Superior temporal gyrus (tissue), 1 donor: ENCODE measurements at regions not wholly inside any gene's neighbourhood (a gene's known extent, or its start where the extent isn't known, plus 50 kb on each side); places are given as distances from the start of the nearest gene placed in this dataset.

Source experiments
- DNase-seq: peaks from one replicate; pipeline ENCODE4 v3.0.0-alpha.2; 2016; ENCODE audit errors: extremely low spot score

DNA sequence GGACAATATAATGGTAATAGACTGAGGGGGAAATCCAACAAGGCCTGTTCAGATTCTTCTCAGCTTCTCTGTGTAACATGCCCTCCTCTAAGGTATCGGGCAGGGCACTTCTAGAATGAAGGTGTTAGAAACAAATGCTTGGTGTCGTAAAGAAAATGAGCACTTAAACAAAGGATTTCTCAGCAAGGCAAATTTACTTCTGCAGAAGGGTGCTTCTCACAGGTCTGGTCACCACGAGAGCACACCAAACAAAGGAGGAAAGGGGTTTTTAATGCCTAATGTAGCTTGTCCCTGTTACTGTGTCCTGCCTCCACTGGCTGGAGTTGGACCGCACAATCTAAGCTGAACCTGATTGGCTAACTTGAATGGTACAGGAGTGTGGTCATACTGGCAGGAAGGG is 642.6 kb upstream of the CDH8 start:
- DNase-seq = no peak

DNA sequence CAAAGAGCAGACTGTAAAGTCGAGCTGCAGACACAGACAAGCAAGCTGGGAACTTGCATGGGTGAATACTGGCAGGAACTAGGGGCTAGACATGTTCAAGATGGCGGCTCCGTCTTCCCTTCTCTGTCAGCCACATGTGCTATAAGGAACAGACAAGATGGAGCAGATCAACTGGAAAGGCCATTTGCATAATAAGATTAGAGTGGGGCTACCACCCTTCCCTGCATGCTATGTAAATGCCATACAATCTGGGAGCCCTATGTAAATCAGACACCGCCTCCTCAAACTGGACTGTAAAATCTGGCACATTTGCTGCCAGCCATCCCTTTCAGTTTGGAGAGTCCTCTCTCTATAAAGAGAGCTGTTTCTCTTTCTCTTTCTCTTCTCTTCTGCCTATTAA is 640.1 kb upstream of the CDH8 start:
- no peak for DNase-seq

DNA sequence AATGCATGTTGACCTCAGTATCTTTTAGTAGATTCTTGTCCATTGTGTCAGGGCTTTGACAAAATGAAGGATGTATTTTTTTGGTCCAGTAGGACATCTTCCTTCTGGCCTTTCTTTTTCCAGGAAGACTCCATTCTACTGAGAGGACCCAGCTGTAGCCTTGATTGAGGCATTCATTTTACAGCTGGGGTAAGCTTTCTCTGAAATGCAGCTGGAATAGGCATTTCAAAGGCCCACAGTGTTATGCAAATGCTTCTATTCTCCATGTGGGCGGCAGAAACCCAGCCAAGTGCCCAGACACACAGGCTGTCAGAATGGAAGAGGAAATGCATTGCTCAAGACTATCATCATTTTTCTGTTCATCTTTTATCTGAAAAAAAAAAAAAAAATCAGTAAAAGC is 629.0 kb upstream of the CDH8 start:
- DNase-seq = peak; percentile 84

DNA sequence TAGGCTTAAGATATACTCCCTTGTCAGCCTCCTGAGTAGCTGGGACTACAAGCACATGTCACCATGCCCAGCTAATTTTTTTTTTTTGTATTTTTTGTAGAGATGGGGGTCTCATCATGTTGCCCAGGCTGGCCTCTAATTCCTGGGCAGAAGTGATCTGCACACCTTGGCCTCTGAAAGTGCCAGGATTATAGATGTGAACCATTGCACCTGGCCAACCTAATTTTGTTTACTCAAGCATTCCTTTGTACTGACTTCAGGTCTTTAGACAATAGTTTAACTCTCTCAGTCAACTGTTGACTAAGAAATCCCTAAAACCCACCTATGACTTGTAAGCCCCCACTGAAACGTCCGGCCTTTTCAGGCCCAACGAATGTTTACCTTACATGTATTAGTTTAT is 628.3 kb upstream of the CDH8 start:
- DNase-seq = no peak

DNA sequence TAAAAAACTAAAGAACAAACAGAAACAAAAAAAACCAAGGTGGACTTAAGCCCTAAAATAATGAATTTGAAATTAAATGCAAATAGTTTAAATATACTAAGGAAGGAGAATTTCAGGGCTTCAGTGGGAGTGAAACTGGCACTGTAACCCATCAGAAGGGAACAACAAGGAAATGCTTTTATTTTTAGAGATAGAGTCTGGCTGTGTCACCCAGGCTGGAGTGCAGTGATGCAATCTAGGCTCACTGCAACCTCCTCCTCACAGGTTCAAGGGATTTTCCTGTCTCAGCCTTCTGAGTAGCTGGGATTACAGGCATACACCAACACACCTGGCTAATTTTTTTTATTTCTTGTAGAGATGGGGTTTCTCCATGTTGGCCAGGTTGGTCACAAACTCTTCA is 625.2 kb upstream of the CDH8 start:
- DNase-seq = no peak

DNA sequence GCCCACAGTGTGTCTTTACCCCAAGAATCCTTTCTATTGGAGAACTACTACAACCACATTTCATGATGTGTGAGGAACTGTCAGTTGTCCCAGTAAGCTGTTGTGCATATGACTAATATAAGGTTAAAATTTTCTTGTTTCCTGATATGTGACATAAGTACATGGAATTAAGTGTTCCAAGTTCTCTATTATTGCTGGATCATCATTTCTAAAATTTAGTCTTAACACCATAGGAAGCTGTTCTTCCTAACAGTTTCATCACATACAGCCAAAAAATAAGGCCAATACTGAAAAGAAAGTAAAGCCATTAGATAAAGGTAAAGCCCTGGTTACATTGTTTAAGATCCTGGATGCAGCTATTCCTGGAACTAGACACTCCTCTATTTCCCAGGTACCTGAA is 620.9 kb upstream of the CDH8 start:
- no peak for DNase-seq

DNA sequence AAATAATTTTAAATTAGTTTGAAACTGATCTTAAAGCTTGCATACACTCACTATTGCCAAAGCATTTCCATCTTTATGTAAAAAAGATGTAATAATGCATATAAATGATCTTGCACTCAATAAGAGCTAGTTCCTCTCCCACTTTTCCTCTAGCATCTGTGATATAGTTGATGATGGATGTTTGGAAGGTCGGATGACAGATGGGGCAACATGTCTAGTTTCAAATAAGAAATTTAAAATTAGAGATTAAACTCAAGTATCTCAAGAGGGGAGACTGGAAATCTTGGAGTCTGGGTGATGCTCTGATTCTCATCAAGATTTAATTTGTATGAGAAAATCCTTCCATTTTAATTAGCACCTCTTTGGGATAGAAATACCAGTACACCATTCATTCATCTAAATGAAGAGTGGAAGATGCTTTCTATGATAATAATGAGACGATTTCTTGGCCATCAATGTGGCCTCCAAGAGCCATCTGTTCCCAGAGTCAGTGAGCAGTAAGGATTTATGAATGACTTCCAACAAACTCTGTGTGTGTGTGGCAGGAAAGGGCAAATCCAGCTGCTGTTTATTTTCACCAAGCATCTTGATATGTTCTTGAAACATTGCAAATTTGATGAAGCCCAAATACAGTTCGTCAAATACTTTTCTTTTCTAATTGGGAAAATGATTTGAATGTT is 616.3 kb upstream of the CDH8 start:
- DNase-seq = no peak

DNA sequence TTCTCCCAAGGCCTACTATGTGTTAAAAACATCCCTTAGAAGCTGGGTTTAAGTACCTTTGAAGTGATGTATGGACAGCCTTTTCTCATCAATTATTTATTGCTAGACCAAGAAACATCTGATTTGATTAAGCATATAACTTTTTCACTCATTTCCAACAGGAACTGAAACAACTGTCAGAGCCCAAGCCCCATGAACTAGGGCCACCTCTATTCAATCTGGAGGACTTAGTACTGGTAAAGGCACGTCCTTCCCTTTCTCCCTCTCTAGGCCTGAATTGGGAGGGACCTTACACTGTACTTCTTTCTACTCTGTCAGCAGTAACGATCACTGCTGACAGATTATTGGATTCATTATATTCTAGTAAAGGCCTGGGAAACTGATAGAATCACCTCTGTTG is 612.0 kb upstream of the CDH8 start:
- DNase-seq = no peak

DNA sequence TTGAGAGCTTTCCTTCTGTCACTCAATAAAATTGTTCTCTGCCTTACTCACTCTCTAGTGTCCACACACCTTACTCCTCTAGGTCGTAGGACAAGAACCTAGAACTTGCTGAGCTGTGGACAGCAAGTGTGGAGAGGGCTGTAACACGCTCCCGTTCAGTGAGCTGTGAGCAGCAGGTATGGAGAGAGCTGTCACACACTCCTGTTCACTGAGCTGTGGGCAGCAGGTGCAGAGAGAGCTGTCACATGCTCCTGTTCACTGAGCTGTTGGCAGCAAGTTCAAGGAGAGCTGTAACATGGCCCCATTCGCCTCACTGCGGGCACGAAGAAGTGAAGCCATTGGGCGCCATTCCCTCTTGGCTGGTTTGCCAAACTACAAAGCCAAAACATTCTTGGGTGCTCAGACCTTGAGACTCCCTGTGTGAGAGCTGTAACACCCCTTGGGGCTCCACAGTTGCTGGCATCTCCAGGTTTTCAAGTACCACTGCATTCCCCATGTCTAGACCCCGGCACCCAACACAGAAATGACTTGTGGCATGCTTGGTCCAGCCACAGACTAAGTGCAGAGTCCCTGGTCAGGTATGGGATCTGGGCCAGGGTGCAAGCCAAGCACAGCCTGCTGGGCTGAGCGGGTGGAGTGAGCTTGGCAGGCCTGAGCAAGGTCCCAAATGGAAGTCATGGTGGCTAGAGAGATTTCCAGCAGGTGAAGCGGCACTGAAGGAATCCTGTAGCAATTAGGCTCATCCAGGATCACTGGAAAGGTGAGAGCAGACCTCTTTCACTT is 608.0 kb upstream of the CDH8 start:
- DNase-seq = no peak

DNA sequence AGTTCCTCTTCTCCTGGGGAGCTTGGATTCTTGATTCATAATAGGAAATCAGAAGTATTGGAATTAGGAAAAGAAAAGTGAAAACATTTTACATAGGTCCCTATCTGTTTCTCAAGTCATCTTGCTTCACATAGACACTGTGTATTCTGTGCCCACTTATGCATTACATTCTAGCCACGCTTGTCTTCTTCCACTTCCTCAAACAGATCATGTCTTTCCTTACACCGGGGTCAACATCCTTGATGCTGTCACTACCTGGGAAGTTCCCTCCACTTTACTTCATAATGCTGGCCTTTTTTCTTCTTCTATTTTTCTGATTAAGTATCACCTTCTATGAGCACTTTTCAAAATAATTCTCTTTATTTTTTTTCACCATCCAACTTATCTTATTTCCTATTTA is 606.4 kb upstream of the CDH8 start:
- no peak for DNase-seq

DNA sequence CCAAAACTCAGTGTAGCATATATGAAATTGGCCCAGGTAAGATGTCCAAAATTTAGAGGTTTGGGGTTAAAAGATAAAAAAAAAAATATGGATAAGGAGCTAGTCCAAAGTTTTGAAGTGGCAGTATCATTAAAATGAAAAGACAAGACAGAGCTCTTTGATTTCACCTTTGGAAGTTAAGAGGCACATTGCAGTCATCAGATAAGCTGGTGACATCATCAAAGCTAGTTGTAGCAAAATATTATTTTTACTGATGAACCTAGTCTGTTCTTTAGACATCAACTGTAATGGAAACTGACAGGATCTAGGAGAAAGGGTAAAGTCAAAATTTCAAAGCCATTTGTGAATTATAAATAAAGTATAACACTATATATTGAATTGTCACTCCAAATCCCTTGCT is 603.7 kb upstream of the CDH8 start:
- DNase-seq = no peak

DNA sequence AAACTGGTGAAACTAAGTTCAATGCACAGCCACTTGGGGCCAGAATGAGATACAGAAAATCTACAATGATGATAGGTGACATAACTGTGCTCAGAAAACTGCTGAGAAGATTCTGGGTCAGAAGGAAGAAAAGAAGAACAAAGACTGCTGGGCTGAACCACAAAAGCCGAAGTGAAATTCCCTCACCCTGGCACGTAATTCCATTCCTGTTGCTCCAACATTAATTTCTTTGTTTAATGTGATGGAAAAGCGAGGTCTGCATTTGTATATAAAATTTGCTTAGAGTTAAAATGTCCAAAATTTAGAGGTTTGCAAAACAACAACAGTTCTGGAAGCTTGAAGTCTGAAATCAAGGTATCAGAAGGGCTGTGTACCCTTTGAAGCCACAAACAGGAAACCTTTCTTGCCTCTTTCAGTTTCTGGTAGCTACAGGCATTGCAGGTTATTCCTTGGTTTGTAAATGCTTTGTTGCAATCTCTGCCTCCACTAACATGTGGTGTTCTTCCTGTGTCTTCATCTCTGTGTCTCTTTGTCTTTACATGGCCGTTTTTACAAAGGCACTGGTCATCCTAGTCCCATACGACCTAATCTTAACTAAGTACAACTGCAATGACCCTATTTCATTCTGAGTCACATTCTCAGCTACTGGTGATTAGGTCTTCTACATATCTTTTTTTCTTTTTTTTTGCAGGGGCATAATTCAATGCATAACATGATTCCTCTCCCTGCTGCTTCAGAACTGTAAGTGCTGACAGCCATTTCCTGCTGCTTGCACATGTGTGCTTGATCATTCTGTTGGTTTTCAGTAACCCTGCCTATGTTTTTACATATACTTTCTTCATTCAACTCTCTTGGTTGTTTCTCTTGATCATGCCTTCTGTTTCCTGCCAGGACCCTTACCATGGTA is 603.0 kb upstream of the CDH8 start:
- peak; percentile 28 for DNase-seq

DNA sequence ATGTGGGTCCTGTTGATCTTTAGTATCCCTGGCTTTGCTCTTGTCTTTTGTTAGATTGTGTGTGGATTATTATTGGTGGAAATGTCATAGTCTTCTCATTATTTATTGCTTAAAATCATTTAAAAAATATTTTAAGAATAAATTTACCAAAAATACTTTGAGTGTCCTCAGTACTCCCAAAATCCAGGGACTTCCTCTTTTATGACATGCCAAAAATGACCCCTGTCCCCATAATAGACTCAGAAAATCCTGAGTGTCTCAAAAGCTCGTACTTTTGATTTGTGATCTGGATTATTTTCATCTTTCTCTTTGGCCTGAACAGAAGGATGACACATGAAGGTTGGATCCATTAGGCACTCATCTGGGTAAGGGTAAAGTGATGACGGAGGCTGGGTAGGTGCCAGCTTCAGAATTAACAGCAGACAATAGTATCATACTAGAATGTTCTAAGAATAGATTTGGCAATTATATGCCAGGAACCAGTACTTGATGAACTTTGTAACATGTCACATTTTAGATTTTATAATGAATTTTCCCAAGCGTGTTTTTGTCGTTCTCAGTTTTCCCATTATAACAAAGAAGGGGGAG is 602.2 kb upstream of the CDH8 start:
- no peak for DNase-seq

DNA sequence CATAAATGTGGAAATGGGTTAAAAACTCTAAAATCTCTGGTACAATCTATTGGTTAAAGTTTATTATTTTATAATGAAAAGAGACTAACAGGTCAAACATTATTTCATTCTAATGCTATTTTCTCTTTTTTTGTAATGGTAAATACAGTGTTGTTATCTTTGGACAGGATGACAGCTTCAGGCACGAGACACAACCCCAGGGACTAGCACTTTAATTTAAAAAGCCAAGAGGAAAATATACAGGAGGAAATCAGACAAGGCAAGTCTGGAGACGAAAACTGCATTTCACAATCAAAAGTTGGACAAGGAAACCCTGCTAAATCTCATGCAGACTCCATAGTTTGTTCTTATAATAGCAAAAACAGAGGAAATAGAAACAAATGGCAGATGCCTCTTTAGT is 589.1 kb upstream of the CDH8 start:
- DNase-seq = no peak

DNA sequence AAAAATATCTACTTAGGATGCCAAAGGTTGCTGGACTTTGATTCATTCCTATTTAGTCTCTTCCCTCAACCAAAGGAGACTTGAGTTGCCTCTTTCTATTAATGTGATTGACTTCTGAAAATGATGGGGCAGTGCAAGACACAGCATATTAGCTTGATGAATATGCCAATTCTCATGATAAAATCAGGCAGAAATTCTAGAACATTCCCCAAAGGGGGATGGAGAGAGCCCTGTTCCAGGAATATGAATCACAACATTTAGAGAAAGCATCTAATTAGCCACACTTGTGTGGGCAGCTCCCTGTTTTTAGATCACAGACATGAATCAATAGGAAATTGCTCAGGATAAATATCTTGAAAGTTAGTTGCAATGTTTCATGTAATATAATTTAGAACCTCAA is 584.0 kb upstream of the CDH8 start:
- DNase-seq = no peak

DNA sequence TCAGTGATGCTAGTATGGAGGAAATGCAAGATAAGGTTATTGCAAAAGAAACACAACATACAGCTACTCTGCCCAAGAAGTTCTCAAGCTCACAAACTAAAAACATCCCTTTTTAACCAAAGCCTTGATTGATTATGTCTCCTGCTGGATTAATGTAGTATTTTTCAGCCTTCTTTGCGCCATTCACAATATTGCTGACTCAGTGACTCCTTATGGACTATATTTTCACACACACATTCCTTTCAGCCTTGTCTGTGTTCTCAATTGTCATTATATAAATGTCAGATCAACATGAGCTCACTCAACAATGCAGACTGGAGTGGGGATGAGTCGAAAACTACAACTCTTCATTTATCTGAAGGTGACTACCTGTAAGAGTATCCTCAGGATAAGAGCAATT is 579.3 kb upstream of the CDH8 start:
- DNase-seq = no peak

DNA sequence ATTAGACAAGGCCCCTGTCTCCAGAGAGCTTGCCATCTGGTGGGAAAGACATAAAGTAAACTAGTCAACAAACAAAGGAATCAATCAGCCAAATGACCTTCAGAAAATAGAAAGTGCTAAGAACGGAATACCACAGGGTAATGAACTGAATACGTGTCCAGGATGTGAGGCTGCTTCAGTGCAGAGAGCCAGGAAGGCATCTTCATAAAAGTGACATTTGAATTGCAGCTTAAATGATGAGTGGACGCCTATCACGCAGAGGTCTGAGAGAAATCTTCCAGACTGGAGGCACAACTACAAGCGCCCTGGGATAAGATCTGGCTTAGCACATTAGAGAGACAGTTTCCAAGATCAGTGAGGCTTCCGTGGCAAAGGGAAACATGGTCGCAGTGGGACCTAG is 574.1 kb upstream of the CDH8 start:
- DNase-seq = no peak

DNA sequence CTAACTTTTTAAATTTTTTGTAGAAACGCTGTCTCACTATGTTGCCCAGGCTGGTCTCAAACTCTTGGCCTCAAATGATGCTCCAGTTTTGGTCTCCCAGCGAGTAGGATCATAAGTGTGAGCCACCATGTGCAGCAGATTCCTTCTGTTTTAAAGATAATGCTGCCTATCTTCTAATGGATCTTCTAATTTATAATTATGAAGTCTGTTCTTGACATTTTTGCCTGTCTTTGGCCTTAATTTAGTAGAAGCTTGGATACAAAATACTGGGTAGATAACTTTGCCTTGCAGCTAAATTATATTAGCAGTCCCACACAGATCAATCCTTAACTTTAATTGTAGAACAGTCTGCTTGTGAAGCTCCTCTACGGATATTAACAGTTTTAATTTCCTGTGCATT is 566.6 kb upstream of the CDH8 start:
- DNase-seq = no peak

DNA sequence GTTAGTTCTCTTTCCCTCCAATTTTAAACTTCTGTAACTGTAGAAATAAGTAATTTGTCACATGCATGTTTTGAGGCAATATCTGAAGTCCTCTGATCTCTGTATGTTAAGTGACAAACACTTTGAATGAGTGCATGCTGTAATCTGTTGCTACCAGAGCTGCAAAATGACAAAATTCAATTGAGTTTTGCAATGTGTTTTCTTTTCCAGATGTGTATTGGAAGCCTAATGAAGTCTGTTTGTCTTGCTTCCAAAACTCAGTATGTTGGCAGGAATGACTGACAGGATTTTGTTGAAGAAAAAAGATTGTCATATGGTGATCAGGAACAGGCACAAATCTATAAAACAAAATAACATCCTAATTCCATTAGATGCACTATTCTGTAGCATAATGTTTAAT is 561.6 kb upstream of the CDH8 start:
- no peak for DNase-seq

DNA sequence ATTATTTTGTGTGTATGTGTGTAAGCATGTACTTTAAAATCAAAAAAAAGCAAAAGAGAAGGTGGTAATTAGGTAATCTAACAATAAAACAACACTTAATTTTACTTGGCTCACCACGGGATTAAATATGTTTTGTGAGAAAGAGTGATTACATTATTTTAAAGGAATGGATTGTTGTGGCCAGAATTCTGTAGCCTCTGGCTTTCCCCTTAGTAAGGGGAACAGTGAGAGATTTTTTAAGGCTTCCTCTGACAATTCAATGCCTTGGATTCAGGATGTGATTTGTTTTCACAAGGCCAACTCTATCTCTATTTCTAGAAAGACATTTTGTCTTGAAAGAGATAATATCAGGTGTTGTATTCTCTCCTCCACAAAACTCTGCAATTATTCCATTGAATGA is 560.3 kb upstream of the CDH8 start:
- DNase-seq = no peak

DNA sequence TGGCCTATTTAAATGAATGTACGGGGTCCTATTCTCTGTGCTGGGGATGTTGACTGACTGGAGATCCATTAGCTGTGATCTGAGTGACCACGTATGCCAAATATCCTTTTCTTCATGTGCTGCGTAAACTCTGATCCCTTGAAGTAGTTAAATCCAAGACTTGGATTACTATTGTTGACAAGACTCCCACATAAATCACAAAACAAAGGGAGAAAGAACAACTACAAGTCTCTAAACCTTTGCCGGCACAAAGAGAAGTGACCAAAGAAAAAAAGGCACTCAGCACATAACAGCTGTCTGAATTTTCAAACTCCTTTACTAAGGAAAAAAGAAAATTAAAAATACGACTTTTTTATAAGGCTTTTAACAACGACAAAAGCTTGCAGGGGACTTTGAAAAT is 559.9 kb upstream of the CDH8 start:
- DNase-seq = no peak

DNA sequence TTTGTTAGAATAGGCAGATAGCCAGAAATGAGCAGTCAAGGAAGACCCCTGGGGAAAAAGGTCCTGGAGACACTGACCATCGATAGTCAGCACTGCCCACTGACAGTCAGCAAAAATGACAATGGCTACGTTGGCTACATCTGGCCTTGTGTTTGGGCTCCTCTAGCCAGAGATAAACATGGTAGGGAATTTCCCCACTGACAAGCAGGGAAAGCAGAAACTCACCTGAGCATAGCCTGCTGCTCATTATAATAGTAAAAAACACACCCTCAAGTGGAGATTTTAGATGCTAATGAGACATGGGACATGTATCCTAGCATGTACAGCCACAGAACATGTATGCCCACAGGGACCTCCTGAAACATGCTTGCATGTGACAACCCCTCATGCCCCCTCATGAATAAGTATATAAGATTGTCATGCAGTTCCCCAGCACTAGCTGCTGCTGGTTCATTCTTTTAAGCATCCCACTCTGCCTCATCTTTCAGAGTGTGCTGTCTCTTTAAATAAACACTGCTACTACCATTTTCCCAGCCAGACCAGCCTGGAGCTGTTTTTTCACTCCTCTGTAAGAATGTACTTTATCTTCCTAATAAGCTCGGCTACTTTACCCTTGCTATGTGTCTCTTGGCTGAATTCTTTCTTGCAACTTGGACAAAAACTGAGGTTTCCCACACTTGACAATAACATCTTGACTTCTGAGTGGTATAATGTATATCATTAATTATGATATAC is 550.1 kb upstream of the CDH8 start:
- DNase-seq = no peak
